Neutrophil (primary cell): ENCODE measurements at regions not wholly inside any gene's neighbourhood (a gene's known extent, or its start where the extent isn't known, plus 50 kb on each side); places are given as distances from the start of the nearest gene placed in this dataset.

Experiments
- H3K27ac ChIP-seq: fragments of 200-600 bp; sonication (generic); 2 replicates; pipeline ENCODE4 v1.5.1; 2016; ENCODE audit warnings: mild to moderate bottlenecking, moderate library complexity
- H3K27me3 ChIP-seq: fragments of 200-600 bp; sonication (generic); 2 replicates; pipeline ENCODE4 v1.6.0; 2016; ENCODE audit warnings: mild to moderate bottlenecking
- H3K36me3 ChIP-seq: fragments of 200-600 bp; sonication (generic); 2 replicates; pipeline ENCODE4 v1.5.1; 2017
- H3K4me1 ChIP-seq, 2 experiments: fragments of 200-600 bp in 1 of 2; sonication (generic) in 1 of 2; 1 replicate in 1 of 2; 2 replicates in 1 of 2; pipeline versions ENCODE4 v1.5.1 to v1.6.1; 2013 to 2016; ENCODE audit warnings: low read depth in 1 of 2, low read length in 1 of 2, mild to moderate bottlenecking in 1 of 2, moderate library complexity in 1 of 2; ENCODE audit not compliant: control insufficient read depth in 1 of 2, insufficient read depth in 1 of 2
- H3K4me3 ChIP-seq, 2 experiments: fragments of 200-600 bp in 1 of 2; sonication (generic) in 1 of 2; 1 replicate in 1 of 2; 2 replicates in 1 of 2; pipeline ENCODE4 v1.5.1; 2013 to 2016; ENCODE audit warnings: low read depth in 1 of 2, low read length in 1 of 2, mild to moderate bottlenecking in 1 of 2, moderate library complexity in 1 of 2
- H3K9me3 ChIP-seq: fragments of 200-600 bp; sonication (generic); 2 replicates; pipeline ENCODE4 v1.5.1; 2016
- CTCF ChIP-seq: fragments of 200-600 bp; sonication (generic); IDR thresholded peaks from 2 replicates; pipeline ENCODE4 v1.5.1; 2016; ENCODE audit warnings: antibody characterized with exemption

GRCh38 chr22:49051491-49052022 lies 776.1 kb downstream of the BRD1 start:
- Histone ChIP-seq H3K36me3 (no peaks in the 10 kb centered on the region), H3K27me3 (peaks cover 12% of the 10 kb centered on the region), H3K4me1 (no peaks in the 10 kb centered on the region), H3K27ac (no peak overlapping the region), H3K9me3 (no peaks in the 10 kb centered on the region), H3K4me3 (no peak overlapping the region)
- no peak for TF ChIP-seq CTCF

- H3K36me3 ChIP-seq = no peaks in the 10 kb centered on the region
- H3K27ac ChIP-seq = no peak overlapping the region
- no peak for TF ChIP-seq CTCF
- no peak overlapping the region for H3K4me3 ChIP-seq
- H3K4me1 ChIP-seq = no peaks in the 10 kb centered on the region
- H3K27me3 ChIP-seq = peaks cover 12% of the 10 kb centered on the region
- no peaks in the 10 kb centered on the region for H3K9me3 ChIP-seq
Observed at GRCh38 chr22:49049691-49050090, 778.0 kb downstream of the BRD1 start.

- H3K27me3 ChIP-seq = peaks cover 12% of the 10 kb centered on the region
- no peak for TF ChIP-seq CTCF
- no peaks in the 10 kb centered on the region for H3K36me3 ChIP-seq
- H3K9me3 ChIP-seq = no peaks in the 10 kb centered on the region
- H3K4me3 ChIP-seq = no peak overlapping the region
- H3K4me1 ChIP-seq = no peaks in the 10 kb centered on the region
- no peak overlapping the region for H3K27ac ChIP-seq
Observed at GRCh38 chr22:49048591-49048990, 779.1 kb downstream of the BRD1 start.

- no peak for TF ChIP-seq CTCF
- H3K27me3 ChIP-seq = peaks cover 10% of the 10 kb centered on the region
- H3K4me1 ChIP-seq = no peaks in the 10 kb centered on the region
- no peaks in the 10 kb centered on the region for H3K9me3 ChIP-seq
- H3K4me3 ChIP-seq = no peak overlapping the region
- no peaks in the 10 kb centered on the region for H3K36me3 ChIP-seq
- H3K27ac ChIP-seq = no peak overlapping the region
Observed at GRCh38 chr22:49047447-49047846, 780.2 kb downstream of the BRD1 start.

- Histone ChIP-seq H3K27me3 (peaks cover 3% of the 10 kb centered on the region), H3K9me3 (no peaks in the 10 kb centered on the region), H3K4me3 (no peak overlapping the region), H3K4me1 (no peaks in the 10 kb centered on the region), H3K27ac (no peak overlapping the region), H3K36me3 (no peaks in the 10 kb centered on the region)
- no peak for TF ChIP-seq CTCF
Observed at GRCh38 chr22:49046546-49047361, 780.9 kb downstream of the BRD1 start.
